Ectodermal cell (in vitro differentiated cells): ENCODE measurements at regions not wholly inside any gene's neighbourhood (a gene's known extent, or its start where the extent isn't known, plus 50 kb on each side); places are given as distances from the start of the nearest gene placed in this dataset.
"Not testable (repeated sequence)": the region's sequence is repeated elsewhere in the genome, so short reads cannot be mapped to it uniquely, and the experiment has no call there.

Experiments
- H3K27ac ChIP-seq: 2 replicates; pipeline ENCODE4 v1.7.0; 2013; ENCODE audit warnings: mild to moderate bottlenecking, low read depth, low read length; ENCODE audit not compliant: insufficient read depth, poor library complexity, severe bottlenecking
- H3K27me3 ChIP-seq: 2 replicates; pipeline ENCODE4 v1.7.0; 2013; ENCODE audit warnings: mild to moderate bottlenecking, low read length; ENCODE audit not compliant: insufficient read depth, control insufficient read depth, poor library complexity, severe bottlenecking
- H3K36me3 ChIP-seq: one replicate; pipeline ENCODE4 v1.7.0; 2013; ENCODE audit warnings: low read length; ENCODE audit not compliant: control insufficient read depth, insufficient read depth
- H3K4me1 ChIP-seq: one replicate; pipeline ENCODE4 v1.7.0; 2013; ENCODE audit warnings: low read length; ENCODE audit not compliant: control insufficient read depth, insufficient read depth
- H3K4me3 ChIP-seq: 2 replicates; pipeline ENCODE4 v1.7.0; 2013; ENCODE audit warnings: low read depth, low read length, control low read depth; ENCODE audit not compliant: insufficient read depth
- H3K9me3 ChIP-seq: 2 replicates; pipeline ENCODE4 v1.7.0; 2013; ENCODE audit warnings: mild to moderate bottlenecking, low read length, moderate library complexity; ENCODE audit not compliant: control insufficient read depth
- WGBS, 2 experiments: methylation state at CpG; one replicate each; pipeline ENCODE4 v1.1.7; 2013; ENCODE audit warnings: missing lambda C conversion rate in 2 of 2; 5-methylcytosine and 5-hydroxymethylcytosine counted together

- no peak overlapping the region for H3K4me3 ChIP-seq
- H3K9me3 ChIP-seq, result no peaks in the 10 kb centered on the region
- H3K27ac ChIP-seq, result no peak overlapping the region
- no peaks in the 10 kb centered on the region for H3K36me3 ChIP-seq
- WGBS, 2 experiments, result 81 to 98% methylated on average over 3 of the region's 3 CpGs
- H3K4me1 ChIP-seq, result no peaks in the 10 kb centered on the region
- no peaks in the 10 kb centered on the region for H3K27me3 ChIP-seq
These were observed 1381.5 kb downstream of the SLITRK5 start for GRCh38 chr13:89052699-89053098.

DNA sequence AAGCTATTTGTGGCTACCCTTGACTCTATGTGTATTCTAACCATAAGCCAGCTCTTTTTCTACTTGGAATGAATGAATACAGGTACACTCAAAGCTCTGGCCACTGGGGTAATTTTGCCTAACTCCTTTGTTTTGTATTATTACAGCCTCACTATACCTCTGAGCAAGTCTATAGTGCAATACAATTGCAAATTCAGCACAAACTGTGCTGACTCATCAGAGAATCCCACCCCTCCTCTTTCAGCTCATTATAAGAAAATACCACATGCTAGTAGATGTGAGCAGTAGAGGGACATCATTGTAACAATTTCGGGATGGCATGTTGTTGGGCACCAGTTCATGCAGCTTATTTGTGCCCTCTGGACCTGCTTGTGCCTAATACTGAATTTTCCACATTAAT is 1382.2 kb downstream of the SLITRK5 start:
- no peak overlapping the region for H3K4me3 ChIP-seq
- H3K36me3 ChIP-seq, result no peaks in the 10 kb centered on the region
- H3K27ac ChIP-seq, result no peak overlapping the region
- H3K27me3 ChIP-seq, result no peaks in the 10 kb centered on the region
- H3K9me3 ChIP-seq, result no peaks in the 10 kb centered on the region
- 92 to 100% methylated on average over 1 of the region's 1 CpG for WGBS, 2 experiments
- no peaks in the 10 kb centered on the region for H3K4me1 ChIP-seq

DNA sequence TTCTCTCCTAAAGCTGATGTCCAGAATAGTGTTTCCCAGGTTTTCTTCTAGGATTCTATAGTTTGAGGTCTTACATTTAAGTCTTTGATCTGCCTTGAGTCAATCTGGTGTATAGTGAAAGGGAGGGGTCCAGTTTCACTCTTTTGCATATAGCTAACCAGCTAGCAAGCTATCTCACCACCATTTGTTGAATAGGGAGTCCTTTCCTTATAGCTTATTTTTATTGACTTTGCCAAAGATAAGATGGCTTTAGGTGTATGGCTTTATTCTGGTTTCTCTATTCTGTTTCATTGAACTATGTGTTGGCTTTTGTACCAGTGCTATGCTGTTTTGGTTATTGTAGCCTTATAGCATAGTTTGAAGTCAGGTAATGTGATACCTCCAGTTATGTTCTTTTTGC is 1386.1 kb downstream of the SLITRK5 start:
- H3K27me3 ChIP-seq, result no peaks in the 10 kb centered on the region
- no peaks in the 10 kb centered on the region for H3K9me3 ChIP-seq
- H3K4me3 ChIP-seq, result no peak overlapping the region
- H3K4me1 ChIP-seq, result no peaks in the 10 kb centered on the region
- H3K27ac ChIP-seq, result no peak overlapping the region
- H3K36me3 ChIP-seq, result no peaks in the 10 kb centered on the region

DNA sequence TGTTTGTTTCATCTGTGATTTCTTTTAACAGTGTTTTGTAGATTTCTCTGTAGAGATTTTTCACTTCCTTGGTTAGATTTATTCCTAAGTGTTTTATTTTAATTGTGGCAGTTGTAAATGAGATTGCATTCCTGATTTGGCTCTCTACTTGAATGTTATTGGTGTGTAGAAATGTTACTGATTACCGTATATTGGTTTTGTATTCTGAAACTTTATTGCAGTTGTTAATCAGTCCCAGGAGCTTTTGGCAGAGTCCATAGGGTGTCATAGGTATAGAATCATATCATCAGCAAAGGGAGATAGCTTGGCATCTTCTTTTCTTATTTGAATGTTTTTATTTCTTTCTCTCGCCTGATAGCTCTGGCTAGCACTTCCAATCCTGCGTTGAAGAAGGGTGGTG is 1386.7 kb downstream of the SLITRK5 start:
- no peak overlapping the region for H3K4me3 ChIP-seq
- no peaks in the 10 kb centered on the region for H3K36me3 ChIP-seq
- 95 to 96% methylated on average over 3 of the region's 3 CpGs for WGBS, 2 experiments
- H3K4me1 ChIP-seq, result no peaks in the 10 kb centered on the region
- H3K27ac ChIP-seq, result no peak overlapping the region
- H3K9me3 ChIP-seq, result no peaks in the 10 kb centered on the region
- no peaks in the 10 kb centered on the region for H3K27me3 ChIP-seq

GRCh38 chr13:89061821-89062220 is 1390.7 kb downstream of the SLITRK5 start:
- Histone ChIP-seq H3K9me3 (no peaks in the 10 kb centered on the region), H3K4me1 (no peaks in the 10 kb centered on the region), H3K27me3 (no peaks in the 10 kb centered on the region), H3K4me3 (no peak overlapping the region), H3K36me3 (no peaks in the 10 kb centered on the region), H3K27ac (no peak overlapping the region)
- 69 to 87% methylated on average over 1 of the region's 1 CpG for WGBS, 2 experiments

GRCh38 chr13:89066868-89067466 is 1395.8 kb downstream of the SLITRK5 start:
- no peaks in the 10 kb centered on the region for H3K4me1 ChIP-seq
- H3K36me3 ChIP-seq, result no peaks in the 10 kb centered on the region
- no peaks in the 10 kb centered on the region for H3K9me3 ChIP-seq
- H3K27ac ChIP-seq, result no peak overlapping the region
- H3K27me3 ChIP-seq, result no peaks in the 10 kb centered on the region
- H3K4me3 ChIP-seq, result no peak overlapping the region
- 57 to 64% methylated on average over 9 of the region's 9 CpGs for WGBS, 2 experiments

GRCh38 chr13:89072979-89073378 is 1401.8 kb downstream of the SLITRK5 start:
- Histone ChIP-seq H3K9me3 (no peaks in the 10 kb centered on the region), H3K27me3 (no peaks in the 10 kb centered on the region), H3K27ac (no peak overlapping the region), H3K4me3 (no peak overlapping the region), H3K4me1 (no peaks in the 10 kb centered on the region), H3K36me3 (no peaks in the 10 kb centered on the region)
- WGBS, 2 experiments, result 92 to 93% methylated on average over 1 of the region's 1 CpG

- no peaks in the 10 kb centered on the region for H3K36me3 ChIP-seq
- no peaks in the 10 kb centered on the region for H3K4me1 ChIP-seq
- no peak overlapping the region for H3K27ac ChIP-seq
- no peaks in the 10 kb centered on the region for H3K27me3 ChIP-seq
- H3K4me3 ChIP-seq, result no peak overlapping the region
- H3K9me3 ChIP-seq, result no peaks in the 10 kb centered on the region
- WGBS, 2 experiments, result 93 to 97% methylated on average over 2 of the region's 2 CpGs
These were observed 1405.5 kb downstream of the SLITRK5 start for GRCh38 chr13:89076622-89077021.

DNA sequence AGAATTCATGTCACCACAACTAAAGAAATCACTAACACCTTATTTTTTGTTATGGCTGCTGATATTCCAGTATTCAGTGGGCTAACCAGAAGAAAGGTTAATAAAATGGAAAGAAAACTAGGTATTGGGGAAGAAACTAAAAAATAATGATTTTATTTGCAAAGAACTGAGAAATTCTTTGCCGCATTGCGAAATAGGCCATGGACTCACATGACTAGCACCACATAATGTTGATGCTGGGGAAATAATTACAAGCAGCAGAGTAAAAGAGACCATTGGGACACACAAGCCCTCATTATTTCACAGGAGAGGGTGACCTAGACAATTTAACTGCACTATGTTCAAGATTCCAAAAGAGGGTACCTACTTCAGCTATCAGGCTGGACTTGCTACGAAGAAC is 1411.5 kb downstream of the SLITRK5 start:
- H3K4me1 ChIP-seq, result no peaks in the 10 kb centered on the region
- 92 to 98% methylated on average over 3 of the region's 3 CpGs for WGBS, 2 experiments

DNA sequence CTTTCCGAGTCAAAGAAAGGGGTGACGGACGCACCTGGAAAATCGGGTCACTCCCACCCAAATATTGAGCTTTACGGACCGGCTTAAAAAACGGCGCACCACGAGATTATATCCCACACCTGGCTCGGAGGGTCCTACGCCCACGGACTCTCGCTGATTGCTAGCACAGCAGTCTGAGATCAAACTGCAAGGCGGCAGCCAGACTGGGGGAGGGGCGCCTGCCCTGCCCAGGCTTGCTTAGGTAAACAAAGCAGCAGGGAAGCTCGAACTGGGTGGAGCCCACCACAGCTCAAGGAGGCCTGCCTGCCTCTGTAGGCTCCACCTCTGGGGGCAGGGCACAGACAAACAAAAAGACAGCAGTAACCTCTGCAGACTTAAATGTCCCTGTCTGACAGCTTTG is 1416.9 kb downstream of the SLITRK5 start:
- not testable (repeated sequence) for H3K4me3 ChIP-seq, H3K36me3 ChIP-seq, H3K27ac ChIP-seq, H3K9me3 ChIP-seq, H3K4me1 ChIP-seq, H3K27me3 ChIP-seq
- WGBS, 2 experiments, result 85 to 86% methylated on average over 15 to 16 of the region's 16 CpGs

More for the DNA sequence above, 1411.5 kb downstream of the SLITRK5 start:
- H3K27ac ChIP-seq, result no peak overlapping the region
- no peak overlapping the region for H3K4me3 ChIP-seq
- H3K9me3 ChIP-seq, result no peaks in the 10 kb centered on the region
- no peaks in the 10 kb centered on the region for H3K27me3 ChIP-seq
- no peaks in the 10 kb centered on the region for H3K36me3 ChIP-seq

- Histone ChIP-seq H3K4me3 (no peak overlapping the region), H3K27me3 (no peaks in the 10 kb centered on the region), H3K4me1 (no peaks in the 10 kb centered on the region), H3K36me3 (no peaks in the 10 kb centered on the region), H3K27ac (no peak overlapping the region), H3K9me3 (no peaks in the 10 kb centered on the region)
- WGBS, 2 experiments, result 91 to 100% methylated on average over 1 of the region's 1 CpG
These were observed 1426.8 kb downstream of the SLITRK5 start for GRCh38 chr13:89097994-89098393.
